DOHH2 (cell line): ENCODE measurements at regions not wholly inside any gene's neighbourhood (a gene's known extent, or its start where the extent isn't known, plus 50 kb on each side); places are given as distances from the start of the nearest gene placed in this dataset.
A peak's percentile ranks its signal among the peaks of the same experiment; 100 is the strongest.

ENCODE experiments used
- CTCF ChIP-seq: fragments of 200-600 bp; sonication (generic); IDR thresholded peaks from one replicate; pipeline ENCODE4 v1.5.1; 2014; ENCODE audit warnings: antibody characterized with exemption, mild to moderate bottlenecking, low read depth, low read length; ENCODE audit not compliant: poor library complexity, severe bottlenecking
- EZH2phosphoT487 ChIP-seq: fragments of 200-600 bp; sonication (generic); IDR thresholded peaks from 2 replicates; pipeline ENCODE4 v1.6.1; 2017; ENCODE audit warnings: borderline replicate concordance, mild to moderate bottlenecking, antibody characterized with exemption, low read length, moderate library complexity, mixed read lengths

GRCh38 chr13:24625870-24626849, 54.0 kb upstream of the ATP12A start:
- TF ChIP-seq CTCF (peak; percentile 12), EZH2phosphoT487 (no peak)
